KMS-11 (cell line): ENCODE measurements at regions not wholly inside any gene's neighbourhood (a gene's known extent, or its start where the extent isn't known, plus 50 kb on each side); places are given as distances from the start of the nearest gene placed in this dataset.

Experiments used
- H2AFZ ChIP-seq: fragments of 200-600 bp; sonication (generic); 2 replicates; pipeline ENCODE4 v1.6.1; 2016; ENCODE audit warnings: antibody characterized with exemption, mixed run types, low read depth
- H3K27ac ChIP-seq: fragments of 200-600 bp; sonication (generic); 2 replicates; pipeline ENCODE4 v1.6.1; 2016; ENCODE audit warnings: mild to moderate bottlenecking, mixed run types
- H3K27me3 ChIP-seq: fragments of 200-600 bp; sonication (generic); 2 replicates; pipeline ENCODE4 v1.6.1; 2017; ENCODE audit warnings: mild to moderate bottlenecking, low read depth, mixed run types, moderate library complexity; ENCODE audit not compliant: insufficient read depth
- H3K36me3 ChIP-seq: fragments of 200-600 bp; sonication (generic); 2 replicates; pipeline ENCODE4 v1.6.1; 2017; ENCODE audit warnings: mild to moderate bottlenecking, mixed run types; ENCODE audit not compliant: insufficient read depth
- H3K4me1 ChIP-seq: fragments of 200-600 bp; sonication (generic); 2 replicates; pipeline ENCODE4 v1.6.1; 2016; ENCODE audit warnings: mild to moderate bottlenecking, low read depth, mixed run types; ENCODE audit not compliant: poor library complexity, severe bottlenecking
- H3K4me2 ChIP-seq: fragments of 200-600 bp; sonication (generic); 2 replicates; pipeline ENCODE4 v1.7.0; 2016; ENCODE audit warnings: mild to moderate bottlenecking, mixed run types
- H3K4me3 ChIP-seq: fragments of 200-600 bp; sonication (generic); IDR thresholded peaks from 2 replicates; pipeline ENCODE4 v1.6.1; 2017; ENCODE audit warnings: low read depth, low read length, mixed read lengths; ENCODE audit not compliant: insufficient read depth
- H3K79me2 ChIP-seq: fragments of 200-600 bp; sonication (generic); 2 replicates; pipeline ENCODE4 v1.6.1; 2016; ENCODE audit warnings: low read depth, mixed run types; ENCODE audit not compliant: insufficient read depth
- H3K9ac ChIP-seq: fragments of 200-600 bp; sonication (generic); 2 replicates; pipeline ENCODE4 v1.6.1; 2016; ENCODE audit warnings: mild to moderate bottlenecking, mixed run types
- H4K20me1 ChIP-seq: fragments of 200-600 bp; sonication (generic); 2 replicates; pipeline ENCODE4 v1.6.1; 2016; ENCODE audit warnings: mild to moderate bottlenecking, mixed run types; ENCODE audit not compliant: insufficient read depth
- TF ChIP-seq, protein P1 (sequence below): fragments of 200-600 bp; sonication (generic); conservative IDR thresholded peaks from 2 replicates; pipeline ENCODE4 v1.6.1; 2017; ENCODE audit warnings: low read depth, mild to moderate bottlenecking, antibody characterized with exemption, low read length, moderate library complexity, mixed read lengths

DNA sequence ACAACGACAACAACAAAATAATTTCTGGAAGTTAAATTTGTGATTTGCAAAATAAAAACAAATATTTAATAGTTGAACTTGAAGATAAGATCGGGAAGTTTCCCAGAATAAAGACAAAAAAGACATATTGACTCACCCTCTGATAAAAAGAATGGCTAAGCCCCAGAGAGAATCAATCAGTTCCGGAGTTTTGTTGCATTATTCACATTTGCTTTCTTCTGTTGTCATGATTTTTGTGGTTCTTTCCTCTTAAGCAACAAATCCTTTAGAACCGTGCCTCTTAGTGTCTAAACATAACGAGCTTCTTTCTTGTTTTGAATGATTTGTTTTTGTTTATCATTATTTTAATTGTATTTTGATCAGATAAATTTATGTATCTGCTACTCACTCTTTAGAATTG is 134.9 kb upstream of the ADRA1D start:
- H3K4me1 ChIP-seq, result no peaks in the 10 kb centered on the region
- H3K4me2 ChIP-seq, result no peak overlapping the region
- H3K4me3 ChIP-seq, result no peak overlapping the region
- H3K79me2 ChIP-seq, result no peaks in the 10 kb centered on the region
- H3K27me3 ChIP-seq, result no peaks in the 10 kb centered on the region
- H4K20me1 ChIP-seq, result no peaks in the 10 kb centered on the region
- H2AFZ ChIP-seq, result no peak overlapping the region
- H3K27ac ChIP-seq, result no peak overlapping the region
- no peaks in the 10 kb centered on the region for H3K36me3 ChIP-seq
- H3K9ac ChIP-seq, result no peak overlapping the region
- TF ChIP-seq, protein P1, sequence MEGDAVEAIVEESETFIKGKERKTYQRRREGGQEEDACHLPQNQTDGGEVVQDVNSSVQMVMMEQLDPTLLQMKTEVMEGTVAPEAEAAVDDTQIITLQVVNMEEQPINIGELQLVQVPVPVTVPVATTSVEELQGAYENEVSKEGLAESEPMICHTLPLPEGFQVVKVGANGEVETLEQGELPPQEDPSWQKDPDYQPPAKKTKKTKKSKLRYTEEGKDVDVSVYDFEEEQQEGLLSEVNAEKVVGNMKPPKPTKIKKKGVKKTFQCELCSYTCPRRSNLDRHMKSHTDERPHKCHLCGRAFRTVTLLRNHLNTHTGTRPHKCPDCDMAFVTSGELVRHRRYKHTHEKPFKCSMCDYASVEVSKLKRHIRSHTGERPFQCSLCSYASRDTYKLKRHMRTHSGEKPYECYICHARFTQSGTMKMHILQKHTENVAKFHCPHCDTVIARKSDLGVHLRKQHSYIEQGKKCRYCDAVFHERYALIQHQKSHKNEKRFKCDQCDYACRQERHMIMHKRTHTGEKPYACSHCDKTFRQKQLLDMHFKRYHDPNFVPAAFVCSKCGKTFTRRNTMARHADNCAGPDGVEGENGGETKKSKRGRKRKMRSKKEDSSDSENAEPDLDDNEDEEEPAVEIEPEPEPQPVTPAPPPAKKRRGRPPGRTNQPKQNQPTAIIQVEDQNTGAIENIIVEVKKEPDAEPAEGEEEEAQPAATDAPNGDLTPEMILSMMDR, result no peak

DNA sequence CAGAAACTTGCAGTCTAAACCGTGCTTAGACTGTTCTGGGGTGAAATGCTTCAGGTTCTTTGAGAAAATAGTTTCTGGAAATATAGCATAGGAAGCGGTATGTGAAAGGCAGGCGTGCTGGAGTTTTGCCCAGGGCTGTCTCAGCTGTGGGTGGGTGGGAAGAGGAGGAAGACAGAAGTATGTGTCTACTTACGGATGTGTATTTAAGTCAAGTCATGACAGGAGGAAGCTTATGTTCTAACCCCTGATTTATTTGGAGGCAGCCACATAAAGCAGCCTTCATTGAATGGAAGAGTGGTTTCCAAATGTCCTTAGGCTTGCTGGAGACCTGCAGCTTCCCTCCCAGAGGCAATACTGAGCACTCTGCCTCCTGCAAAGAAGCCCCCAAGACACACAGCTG is 126.8 kb upstream of the ADRA1D start:
- Histone ChIP-seq H2AFZ (no peak overlapping the region), H3K9ac (no peak overlapping the region), H3K4me3 (no peak overlapping the region), H3K27me3 (no peaks in the 10 kb centered on the region), H3K4me1 (no peaks in the 10 kb centered on the region), H3K79me2 (no peaks in the 10 kb centered on the region), H4K20me1 (no peaks in the 10 kb centered on the region), H3K27ac (no peak overlapping the region), H3K4me2 (no peak overlapping the region), H3K36me3 (no peaks in the 10 kb centered on the region)
- TF ChIP-seq, protein P1, result no peak

DNA sequence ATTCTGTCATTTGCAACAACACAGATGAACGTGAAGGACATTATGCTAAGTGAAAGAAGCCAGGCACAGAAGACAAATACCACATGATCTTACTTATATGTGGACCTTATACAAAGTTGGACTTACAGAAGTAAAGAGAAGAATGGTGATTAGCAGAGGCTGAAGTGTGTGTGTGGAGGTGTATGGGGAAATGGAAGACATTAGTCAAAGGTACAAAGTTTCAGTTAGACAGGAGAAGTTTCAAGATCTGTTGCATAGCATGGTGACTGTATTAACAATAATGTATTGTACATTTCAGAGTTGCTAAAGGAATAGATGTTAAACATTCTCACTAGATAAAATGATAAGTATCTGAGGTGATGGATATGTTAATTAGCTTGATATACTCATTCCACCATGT is 124.4 kb upstream of the ADRA1D start:
- H3K36me3 ChIP-seq, result no peaks in the 10 kb centered on the region
- H3K79me2 ChIP-seq, result no peaks in the 10 kb centered on the region
- H3K4me2 ChIP-seq, result no peak overlapping the region
- H2AFZ ChIP-seq, result no peak overlapping the region
- TF ChIP-seq, protein P1, result no peak
- no peaks in the 10 kb centered on the region for H3K27me3 ChIP-seq
- no peak overlapping the region for H3K4me3 ChIP-seq
- no peak overlapping the region for H3K9ac ChIP-seq
- no peak overlapping the region for H3K27ac ChIP-seq
- no peaks in the 10 kb centered on the region for H4K20me1 ChIP-seq
- no peaks in the 10 kb centered on the region for H3K4me1 ChIP-seq

DNA sequence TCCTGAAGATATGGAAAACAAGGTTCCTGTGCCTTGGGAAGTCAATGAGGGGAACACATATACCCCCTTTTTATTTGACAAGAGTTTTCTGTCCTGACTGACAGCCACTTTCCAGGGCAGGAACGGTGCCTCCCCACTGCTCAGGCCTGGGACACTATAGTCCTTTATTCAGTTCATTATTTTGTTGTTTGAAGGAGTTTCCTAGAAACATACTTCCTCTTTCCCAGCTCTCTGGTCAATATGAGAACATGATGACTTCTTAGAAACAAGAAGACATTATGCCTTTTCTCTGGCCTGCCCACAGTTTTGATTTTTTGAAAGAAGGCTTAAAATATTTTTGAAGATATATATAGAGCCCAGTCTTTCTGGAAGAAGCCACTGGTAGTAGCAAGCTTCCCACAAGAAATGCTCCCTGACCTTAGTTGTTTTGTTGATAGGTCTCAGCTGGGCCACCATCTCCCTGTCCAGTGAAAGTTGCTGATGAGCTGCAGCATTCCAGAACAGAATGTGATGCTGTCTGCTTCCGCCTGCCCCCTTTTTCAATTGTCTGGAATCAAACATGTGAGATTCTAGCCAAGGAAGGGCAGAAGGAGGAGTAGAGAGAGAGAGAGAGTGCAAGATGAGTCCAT is 122.7 kb upstream of the ADRA1D start:
- H2AFZ ChIP-seq, result no peak overlapping the region
- no peaks in the 10 kb centered on the region for H3K36me3 ChIP-seq
- H3K4me1 ChIP-seq, result no peaks in the 10 kb centered on the region
- no peak overlapping the region for H3K4me3 ChIP-seq
- no peak overlapping the region for H3K27ac ChIP-seq
- no peaks in the 10 kb centered on the region for H3K79me2 ChIP-seq
- TF ChIP-seq, protein P1, result no peak
- no peaks in the 10 kb centered on the region for H3K27me3 ChIP-seq
- no peak overlapping the region for H3K4me2 ChIP-seq
- H4K20me1 ChIP-seq, result no peaks in the 10 kb centered on the region
- no peak overlapping the region for H3K9ac ChIP-seq
